ENCODE measurements at regions not wholly inside any gene's neighbourhood (a gene's known extent, or its start where the extent isn't known, plus 50 kb on each side); places are given as distances from the start of the nearest gene placed in this dataset.

DNA sequence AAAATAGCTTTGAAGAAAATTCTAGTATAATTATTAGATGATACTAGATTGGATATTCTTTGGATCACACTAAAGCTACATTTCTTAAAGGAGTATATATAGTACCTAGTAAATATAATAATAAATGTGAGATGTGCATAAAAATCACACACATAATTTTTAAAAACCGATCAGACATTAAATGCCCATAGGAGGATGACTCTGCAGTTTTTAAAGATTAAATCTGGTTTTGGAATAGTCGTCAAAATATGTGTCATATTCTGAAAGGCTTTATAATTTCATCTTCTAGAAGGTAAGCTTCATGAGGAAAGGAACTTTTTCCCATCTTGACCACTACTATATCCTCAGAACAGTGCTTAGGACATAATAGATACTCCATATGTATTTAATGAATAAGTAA, 169.0 kb downstream of the NRIP1 start:
- Histone ChIP-seq H3K9me3 (no peaks in the 10 kb centered on the region), H3K27ac (no peak overlapping the region), H3K4me3 (no peak overlapping the region), H3K36me3 (no peaks in the 10 kb centered on the region), H3K4me1 (peaks cover 0 to 3% (median 0%) of the 10 kb centered on the region in 4 donors), H3K27me3 (no peaks in the 10 kb centered on the region)
- in situ Hi-C loops (cut with MboI; ENCODE audit: low pct_ligation_motif_present in 1 of 4, low pct_unique_long_range_greater_than_20kb in 1 of 4, low sequenced_read_pairs in 3 of 4) (no loop called here), intact Hi-C loops (cut with DNase I; ENCODE audit: low total_unique reads) (no loop called here)
- WGBS, 2 donors (ENCODE audit: low coverage in 1 of 2): 88 to 90% methylated on average over 2 of the region's 2 CpGs
- no peak for DNase-seq
- TF ChIP-seq EP300 (IDR thresholded peaks at IDR 0.05; ENCODE audit: low read depth) (no peak), POLR2AphosphoS5 (IDR thresholded peaks at IDR 0.05) (no peak), POLR2A (IDR thresholded peaks at IDR 0.05) (no peak)
- TF ChIP-seq, protein P1, sequence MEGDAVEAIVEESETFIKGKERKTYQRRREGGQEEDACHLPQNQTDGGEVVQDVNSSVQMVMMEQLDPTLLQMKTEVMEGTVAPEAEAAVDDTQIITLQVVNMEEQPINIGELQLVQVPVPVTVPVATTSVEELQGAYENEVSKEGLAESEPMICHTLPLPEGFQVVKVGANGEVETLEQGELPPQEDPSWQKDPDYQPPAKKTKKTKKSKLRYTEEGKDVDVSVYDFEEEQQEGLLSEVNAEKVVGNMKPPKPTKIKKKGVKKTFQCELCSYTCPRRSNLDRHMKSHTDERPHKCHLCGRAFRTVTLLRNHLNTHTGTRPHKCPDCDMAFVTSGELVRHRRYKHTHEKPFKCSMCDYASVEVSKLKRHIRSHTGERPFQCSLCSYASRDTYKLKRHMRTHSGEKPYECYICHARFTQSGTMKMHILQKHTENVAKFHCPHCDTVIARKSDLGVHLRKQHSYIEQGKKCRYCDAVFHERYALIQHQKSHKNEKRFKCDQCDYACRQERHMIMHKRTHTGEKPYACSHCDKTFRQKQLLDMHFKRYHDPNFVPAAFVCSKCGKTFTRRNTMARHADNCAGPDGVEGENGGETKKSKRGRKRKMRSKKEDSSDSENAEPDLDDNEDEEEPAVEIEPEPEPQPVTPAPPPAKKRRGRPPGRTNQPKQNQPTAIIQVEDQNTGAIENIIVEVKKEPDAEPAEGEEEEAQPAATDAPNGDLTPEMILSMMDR (IDR thresholded peaks at IDR 0.05): no peak

DNA sequence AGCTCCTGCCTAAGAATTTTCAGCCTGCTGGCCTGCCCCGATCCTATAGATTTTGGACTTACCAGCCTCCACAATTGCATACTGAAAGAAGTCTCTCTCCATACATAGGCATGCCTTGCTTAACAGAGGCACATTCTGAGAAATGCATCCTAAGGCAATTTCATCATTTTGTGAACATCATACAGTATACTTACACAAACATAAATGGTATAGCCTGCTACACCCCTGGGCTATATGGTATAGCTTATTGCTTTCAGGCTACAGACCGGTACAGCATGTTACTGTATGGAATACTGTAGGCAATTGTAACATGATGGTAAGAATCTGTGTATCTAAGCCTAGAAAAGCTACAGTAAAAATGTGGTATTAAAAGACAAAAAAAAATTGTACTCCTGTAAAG, 174.7 kb downstream of the NRIP1 start:
- 90 to 98% methylated on average over 2 of the region's 2 CpGs for WGBS, 2 donors (ENCODE audit: low coverage in 1 of 2)
- Histone ChIP-seq H3K27ac (no peak overlapping the region), H3K27me3 (no peaks in the 10 kb centered on the region), H3K36me3 (no peaks in the 10 kb centered on the region), H3K4me3 (no peak overlapping the region), H3K4me1 (peaks cover 0 to 24% (median 4%) of the 10 kb centered on the region in 4 donors), H3K9me3 (no peaks in the 10 kb centered on the region)
- in situ Hi-C loops (cut with MboI; ENCODE audit: low pct_ligation_motif_present in 1 of 4, low pct_unique_long_range_greater_than_20kb in 1 of 4, low sequenced_read_pairs in 3 of 4): no loop called here
- no peak for TF ChIP-seq EP300 (IDR thresholded peaks at IDR 0.05; ENCODE audit: low read depth)
- intact Hi-C loops (cut with DNase I; ENCODE audit: low total_unique reads): no loop called here
- no peak for DNase-seq

DNA sequence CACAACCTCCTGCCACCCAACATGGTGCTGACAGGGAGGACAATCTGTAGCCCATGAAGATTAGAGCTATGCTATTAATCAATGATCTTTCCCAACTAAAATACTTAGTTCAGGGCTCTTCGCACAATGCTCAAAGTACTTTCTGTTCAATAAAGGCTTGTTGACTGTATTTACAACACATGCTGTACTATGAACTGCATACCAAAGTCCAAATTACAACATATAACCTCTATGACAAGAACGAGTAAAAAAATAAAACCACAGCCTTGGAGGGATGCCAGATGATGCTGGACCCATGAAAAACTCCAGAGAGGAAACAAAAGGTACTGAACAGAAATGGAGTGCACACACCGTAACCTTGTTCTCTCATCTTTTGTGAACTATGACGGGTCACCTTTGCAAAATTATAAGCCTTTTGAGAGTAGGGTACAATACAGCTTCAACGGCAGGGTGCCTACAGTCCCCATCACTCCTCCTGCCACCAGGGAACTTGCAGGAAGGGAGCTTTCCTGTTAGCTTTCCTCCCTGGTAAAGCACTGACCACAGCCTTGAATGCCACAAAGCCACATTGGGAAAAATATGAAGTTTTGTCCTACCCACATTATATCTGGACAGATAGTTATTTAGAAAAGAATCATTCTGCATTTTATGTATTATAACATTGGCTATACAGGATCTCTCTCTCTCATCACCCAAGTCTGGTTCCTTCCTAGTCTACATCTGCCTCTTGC, 175.6 kb downstream of the NRIP1 start:
- peak overlapping the region in 3 of 4 donors; percentile 20 to 46 (median 23) for H3K27ac ChIP-seq
- 54% methylated on average over 4 to 5 of the region's 5 CpGs for WGBS, 2 donors (ENCODE audit: low coverage in 1 of 2)
- no peak for TF ChIP-seq POLR2A (IDR thresholded peaks at IDR 0.05)
- peak in 2 of 3 donors; percentile 60 to 69 for TF ChIP-seq POLR2AphosphoS5 (IDR thresholded peaks at IDR 0.05)
- no peak for TF ChIP-seq EP300 (IDR thresholded peaks at IDR 0.05; ENCODE audit: low read depth)
- no peak overlapping the region for H3K4me3 ChIP-seq
- peaks cover 0 to 24% (median 4%) of the 10 kb centered on the region in 4 donors for H3K4me1 ChIP-seq
- in situ Hi-C loops (cut with MboI; ENCODE audit: low pct_ligation_motif_present in 1 of 4, low pct_unique_long_range_greater_than_20kb in 1 of 4, low sequenced_read_pairs in 3 of 4) (no loop called here), intact Hi-C loops (cut with DNase I; ENCODE audit: low total_unique reads) (no loop called here)
- DNase-seq: peak; percentile 47
- no peaks in the 10 kb centered on the region for H3K36me3 ChIP-seq
- H3K27me3 ChIP-seq: no peaks in the 10 kb centered on the region
- no peaks in the 10 kb centered on the region for H3K9me3 ChIP-seq

DNA sequence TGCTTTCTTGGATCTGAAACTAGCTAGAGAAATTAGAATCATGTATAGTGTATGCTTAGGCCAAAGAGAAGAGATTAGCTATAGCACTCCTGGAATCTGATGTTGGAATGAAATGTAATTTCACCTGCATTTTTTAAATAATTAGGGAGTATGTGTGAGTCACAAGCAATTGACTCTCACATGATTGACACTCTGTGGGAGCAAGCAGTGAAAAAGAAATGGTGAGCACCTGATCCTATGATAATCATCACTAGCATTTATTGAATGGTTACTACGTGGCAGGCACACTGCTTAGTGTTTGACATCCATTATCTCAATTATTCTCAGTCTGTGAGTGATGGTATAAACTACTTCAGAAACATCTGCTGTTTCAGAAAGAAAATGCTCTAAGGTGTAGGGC, 176.6 kb downstream of the NRIP1 start:
- intact Hi-C loops (cut with DNase I; ENCODE audit: low total_unique reads): no loop called here
- no peaks in the 10 kb centered on the region for H3K9me3 ChIP-seq
- no peak overlapping the region for H3K4me3 ChIP-seq
- peaks cover 0 to 24% (median 4%) of the 10 kb centered on the region in 4 donors for H3K4me1 ChIP-seq
- in situ Hi-C loops (cut with MboI; ENCODE audit: low pct_ligation_motif_present in 1 of 4, low pct_unique_long_range_greater_than_20kb in 1 of 4, low sequenced_read_pairs in 3 of 4): no loop called here
- TF ChIP-seq, protein P1 (IDR thresholded peaks at IDR 0.05): no peak
- H3K27ac ChIP-seq: peak overlapping the region in 2 of 4 donors; percentile 1 to 46
- 64 to 75% methylated on average over 1 of the region's 1 CpG for WGBS, 2 donors (ENCODE audit: low coverage in 1 of 2)
- no peak for DNase-seq
- no peaks in the 10 kb centered on the region for H3K36me3 ChIP-seq
- no peaks in the 10 kb centered on the region for H3K27me3 ChIP-seq

DNA sequence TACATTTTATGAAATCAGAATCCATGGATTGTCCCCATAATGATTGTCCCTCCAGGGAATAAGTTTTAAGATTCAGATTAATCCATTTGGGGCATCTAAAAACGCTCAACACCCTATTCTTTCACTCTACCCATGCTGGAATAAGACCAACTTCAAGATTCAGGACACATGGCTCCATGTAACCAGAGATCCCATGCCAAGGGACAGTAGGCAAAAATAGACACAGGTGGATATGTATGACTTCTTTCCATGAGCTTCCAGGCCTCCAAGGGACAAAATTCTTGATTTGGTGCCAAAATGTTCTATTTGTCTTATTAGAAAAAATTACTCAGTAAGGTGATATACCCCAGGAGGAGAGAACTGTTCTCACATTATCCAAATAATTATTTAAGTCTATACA, 178.8 kb downstream of the NRIP1 start:
- Histone ChIP-seq H3K4me1 (peaks cover 0 to 24% (median 4%) of the 10 kb centered on the region in 4 donors), H3K27ac (no peak overlapping the region), H3K36me3 (no peaks in the 10 kb centered on the region), H3K9me3 (no peaks in the 10 kb centered on the region), H3K27me3 (no peaks in the 10 kb centered on the region), H3K4me3 (no peak overlapping the region)
- TF ChIP-seq EP300 (IDR thresholded peaks at IDR 0.05; ENCODE audit: low read depth) (no peak), POLR2AphosphoS5 (IDR thresholded peaks at IDR 0.05) (no peak), POLR2A (IDR thresholded peaks at IDR 0.05) (no peak)
- TF ChIP-seq, protein P1 (IDR thresholded peaks at IDR 0.05): no peak
- in situ Hi-C loops (cut with MboI; ENCODE audit: low pct_ligation_motif_present in 1 of 4, low pct_unique_long_range_greater_than_20kb in 1 of 4, low sequenced_read_pairs in 3 of 4): no loop called here
- intact Hi-C loops (cut with DNase I; ENCODE audit: low total_unique reads): no loop called here
- 85% methylated on average over 1 of the region's 1 CpG; no CpG with 5 or more reads in 1 of the 2 donors for WGBS, 2 donors (ENCODE audit: low coverage in 1 of 2)
- no peak for DNase-seq
